Epithelial cell of proximal tubule (primary cell): ENCODE measurements at regions not wholly inside any gene's neighbourhood (a gene's known extent, or its start where the extent isn't known, plus 50 kb on each side); places are given as distances from the start of the nearest gene placed in this dataset.
"Not testable (repeated sequence)": the region's sequence is repeated elsewhere in the genome, so short reads cannot be mapped to it uniquely, and the experiment has no call there.

ENCODE experiments used
- DNase-seq: peaks from one replicate; pipeline ENCODE4 v3.0.0-alpha.2; 2011; ENCODE audit warnings: low read depth
- H3K4me3 ChIP-seq: 2 replicates; pipeline ENCODE4 v1.5.1; 2011; ENCODE audit warnings: low read depth, mild to moderate bottlenecking, low read length
- TF ChIP-seq, protein P1 (sequence below): conservative IDR thresholded peaks from 2 replicates; pipeline ENCODE4 v1.5.1; 2012; ENCODE audit warnings: low read depth, mild to moderate bottlenecking, low read length

DNA sequence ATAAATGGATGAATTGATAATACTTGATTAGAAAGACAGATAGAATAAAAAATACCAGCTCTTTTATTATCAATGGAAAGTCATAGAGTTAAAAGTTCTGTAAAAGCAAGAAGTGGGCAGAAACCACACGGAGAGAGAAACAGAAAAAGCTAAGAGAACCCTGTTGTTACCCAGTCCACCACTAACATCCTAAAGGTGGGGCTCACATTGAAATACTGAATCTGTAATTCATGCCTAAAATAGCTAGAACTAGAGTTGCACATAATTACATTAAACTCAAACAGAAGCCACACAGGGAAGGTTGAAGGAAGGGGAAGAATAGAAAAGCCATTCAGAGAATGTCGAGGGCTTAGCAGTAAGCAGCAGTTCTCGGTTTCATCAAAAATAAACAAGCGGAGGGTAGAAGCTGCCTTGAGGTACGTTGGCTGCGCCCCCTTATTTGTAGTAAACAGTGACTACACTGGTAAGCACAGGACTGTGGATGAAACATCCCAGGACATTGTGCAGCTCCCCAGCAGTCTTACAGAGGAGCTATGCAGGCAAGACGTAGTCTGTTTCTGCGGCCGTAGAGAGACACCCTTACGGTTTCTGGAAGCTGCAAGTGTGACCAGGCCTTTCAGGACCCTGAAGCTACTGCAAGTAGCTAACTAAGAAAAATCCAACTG is 1247.0 kb upstream of the GYPC start:
- no peak overlapping the region for H3K4me3 ChIP-seq
- TF ChIP-seq, protein P1, sequence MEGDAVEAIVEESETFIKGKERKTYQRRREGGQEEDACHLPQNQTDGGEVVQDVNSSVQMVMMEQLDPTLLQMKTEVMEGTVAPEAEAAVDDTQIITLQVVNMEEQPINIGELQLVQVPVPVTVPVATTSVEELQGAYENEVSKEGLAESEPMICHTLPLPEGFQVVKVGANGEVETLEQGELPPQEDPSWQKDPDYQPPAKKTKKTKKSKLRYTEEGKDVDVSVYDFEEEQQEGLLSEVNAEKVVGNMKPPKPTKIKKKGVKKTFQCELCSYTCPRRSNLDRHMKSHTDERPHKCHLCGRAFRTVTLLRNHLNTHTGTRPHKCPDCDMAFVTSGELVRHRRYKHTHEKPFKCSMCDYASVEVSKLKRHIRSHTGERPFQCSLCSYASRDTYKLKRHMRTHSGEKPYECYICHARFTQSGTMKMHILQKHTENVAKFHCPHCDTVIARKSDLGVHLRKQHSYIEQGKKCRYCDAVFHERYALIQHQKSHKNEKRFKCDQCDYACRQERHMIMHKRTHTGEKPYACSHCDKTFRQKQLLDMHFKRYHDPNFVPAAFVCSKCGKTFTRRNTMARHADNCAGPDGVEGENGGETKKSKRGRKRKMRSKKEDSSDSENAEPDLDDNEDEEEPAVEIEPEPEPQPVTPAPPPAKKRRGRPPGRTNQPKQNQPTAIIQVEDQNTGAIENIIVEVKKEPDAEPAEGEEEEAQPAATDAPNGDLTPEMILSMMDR = no peak
- DNase-seq = no peak

DNA sequence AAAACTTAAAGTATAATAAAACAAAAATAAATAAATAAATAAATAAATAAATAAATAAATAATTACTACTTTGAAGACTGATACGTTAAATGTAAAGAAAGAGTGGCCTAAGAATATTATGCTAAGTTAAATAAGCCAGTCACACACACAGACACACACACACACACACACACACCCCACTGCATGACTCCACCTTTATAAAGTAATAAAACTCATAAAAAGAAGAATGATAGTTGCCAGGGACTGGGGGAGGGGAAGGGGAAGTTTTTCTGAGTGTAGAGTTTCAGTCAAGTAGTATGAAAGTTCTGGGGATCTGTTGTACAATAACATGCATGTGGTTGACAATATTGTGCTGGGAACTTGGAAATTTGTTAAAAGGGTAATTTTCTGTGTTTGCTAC is 1237.5 kb upstream of the GYPC start:
- TF ChIP-seq, protein P1 = no peak
- no peak for DNase-seq
- H3K4me3 ChIP-seq = no peak overlapping the region

DNA sequence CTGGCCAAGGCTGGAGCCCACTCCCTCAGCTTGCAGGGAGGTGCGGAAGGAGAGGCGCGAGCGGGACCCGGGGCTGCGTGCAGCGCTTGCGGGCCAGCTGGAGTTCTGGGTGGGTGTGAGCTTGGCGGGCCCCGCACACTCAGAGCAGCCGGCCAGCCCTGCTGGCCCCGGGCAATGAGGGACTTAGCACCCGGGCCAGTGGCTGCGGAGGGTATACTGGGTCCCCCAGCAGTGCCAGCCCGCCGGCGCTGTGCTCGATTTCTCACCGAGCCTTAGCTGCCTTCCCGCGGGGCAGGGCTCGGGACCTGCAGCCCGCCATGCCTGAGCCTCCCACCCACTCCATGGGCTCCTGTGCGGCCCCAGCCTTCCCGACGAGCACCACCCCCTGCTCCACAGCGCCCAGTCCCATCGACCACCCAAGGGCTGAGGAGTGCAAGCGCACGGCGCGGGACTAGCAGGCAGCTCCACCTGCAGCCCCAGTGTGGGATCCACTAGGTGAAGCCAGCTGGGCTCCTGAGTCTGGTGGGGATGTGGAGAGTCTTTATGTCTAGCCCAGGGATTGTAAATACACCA is 1233.7 kb upstream of the GYPC start:
- not testable (repeated sequence) for H3K4me3 ChIP-seq, DNase-seq

DNA sequence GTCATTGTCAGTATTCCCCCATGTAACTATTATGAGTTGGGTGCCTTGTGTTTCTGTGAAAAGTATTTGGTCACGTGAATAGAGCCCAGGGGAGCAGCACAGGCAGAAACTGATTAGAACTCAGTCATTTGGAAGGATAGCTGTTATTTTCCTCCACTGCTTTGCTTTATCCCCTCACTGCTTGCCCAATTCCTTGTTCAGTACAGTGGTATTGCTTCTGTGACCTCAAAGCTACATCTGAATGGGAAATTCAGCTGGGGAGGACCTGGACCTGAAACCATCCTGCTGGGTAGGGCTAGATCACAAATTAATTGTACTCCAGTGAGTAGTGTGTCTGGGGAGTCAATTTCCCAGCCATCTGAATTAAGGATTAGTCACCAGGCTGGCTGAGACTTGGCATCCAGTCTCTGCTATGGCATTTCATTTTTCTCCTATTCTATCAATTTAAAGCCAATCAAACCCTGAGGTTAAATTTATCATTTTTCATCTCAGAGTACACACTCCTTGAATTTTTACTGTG is 1231.6 kb upstream of the GYPC start:
- H3K4me3 ChIP-seq = no peak overlapping the region
- DNase-seq = no peak
- TF ChIP-seq, protein P1 = no peak

DNA sequence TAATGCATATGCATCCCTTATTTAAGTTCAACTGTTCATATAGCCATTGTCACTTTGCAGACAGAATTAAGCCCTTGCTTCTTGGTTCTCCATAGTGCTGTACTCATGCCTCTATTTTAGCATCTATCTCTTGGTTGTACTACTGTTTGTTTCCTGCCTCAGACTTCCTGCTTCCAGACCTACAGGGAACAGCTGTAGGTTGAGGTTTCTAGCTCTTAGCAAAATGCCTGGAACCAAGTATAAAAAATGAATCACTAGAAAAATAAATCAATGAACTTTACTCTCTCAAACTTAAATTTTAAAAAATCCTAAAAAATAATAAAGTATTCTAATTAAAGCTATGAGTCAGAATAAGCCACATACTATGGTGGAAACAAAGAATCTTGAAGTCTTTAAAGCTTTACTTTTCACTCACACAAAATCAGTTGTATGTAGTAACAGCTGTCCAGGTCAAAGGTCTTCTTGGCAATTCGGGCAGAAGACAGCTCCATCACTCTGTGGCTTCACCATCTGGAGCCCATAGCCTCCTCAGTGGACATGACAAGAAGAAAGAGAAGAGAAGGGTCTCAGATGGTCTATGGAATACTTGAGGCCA is 1228.1 kb upstream of the GYPC start:
- H3K4me3 ChIP-seq = no peak overlapping the region
- TF ChIP-seq, protein P1 = no peak
- DNase-seq = no peak

DNA sequence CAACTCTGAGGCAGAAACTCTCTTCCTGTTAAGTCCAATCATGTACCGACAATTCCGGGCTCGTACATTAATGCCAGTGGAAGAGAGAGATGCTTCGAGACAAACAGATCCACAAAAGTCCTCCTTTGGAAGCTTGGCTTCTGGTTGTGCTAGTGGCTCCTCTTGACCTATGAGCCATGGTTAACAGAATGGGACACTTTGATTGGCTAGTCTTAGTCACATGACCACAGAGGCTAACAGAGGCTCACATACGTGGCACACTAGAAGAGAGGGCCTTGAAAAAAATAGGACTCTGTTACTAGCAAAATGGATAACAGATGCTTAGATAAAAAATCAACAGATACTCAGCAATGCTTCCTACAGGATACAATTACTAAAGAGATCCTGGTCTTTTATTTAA is 1211.9 kb upstream of the GYPC start:
- no peak overlapping the region for H3K4me3 ChIP-seq
- DNase-seq = no peak
- TF ChIP-seq, protein P1 = no peak

DNA sequence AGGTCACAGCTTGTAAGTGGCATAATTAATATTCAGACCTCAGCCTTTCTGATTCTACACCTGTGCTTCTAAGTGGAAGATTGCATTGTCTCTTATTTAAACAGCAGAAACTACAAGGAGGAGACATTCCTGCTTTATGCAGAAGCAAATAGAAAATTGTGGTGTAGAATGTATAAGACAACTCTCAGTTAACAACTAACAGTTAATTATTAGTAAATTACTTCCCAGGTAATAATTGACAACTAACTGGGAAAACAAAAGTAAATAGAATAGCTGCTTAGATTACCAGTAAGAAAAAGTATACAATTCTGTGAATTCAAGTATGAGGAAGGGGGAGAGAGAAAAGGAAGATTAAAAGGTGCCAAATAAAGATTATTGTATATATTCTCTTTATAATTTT is 1210.5 kb upstream of the GYPC start:
- TF ChIP-seq, protein P1 = no peak
- H3K4me3 ChIP-seq = no peak overlapping the region
- DNase-seq = no peak
